ENCODE measurements at regions not wholly inside any gene's neighbourhood (a gene's known extent, or its start where the extent isn't known, plus 50 kb on each side); places are given as distances from the start of the nearest gene placed in this dataset.

- H3K27ac Mint-ChIP-seq (ENCODE audit: unreplicated experiment), result no peak overlapping the region
- H3K4me1 Mint-ChIP-seq (ENCODE audit: low read depth, unreplicated experiment), result peaks cover 45% of the 10 kb centered on the region
- peaks cover 4% of the 10 kb centered on the region for H3K36me3 Mint-ChIP-seq (ENCODE audit: insufficient read depth, unreplicated experiment)
- no peak for DNase-seq
- BruUV-seq (replicated peaks), result no TSS peak
- peaks cover 3% of the 10 kb centered on the region for H3K9me3 Mint-ChIP-seq (ENCODE audit: low read depth, unreplicated experiment)
- no peaks in the 10 kb centered on the region for H3K27me3 Mint-ChIP-seq (ENCODE audit: unreplicated experiment)
- CTCF ChIA-PET, result no interaction called here
- intact Hi-C loops (cut with micrococcal nuclease; ENCODE audit: unreplicated experiment), result loop anchor here (2.0 kb wide), 1 partner anchor 45 kb away; no protein-coding TSS in a partner anchor
- TF ChIP-seq, protein P1, sequence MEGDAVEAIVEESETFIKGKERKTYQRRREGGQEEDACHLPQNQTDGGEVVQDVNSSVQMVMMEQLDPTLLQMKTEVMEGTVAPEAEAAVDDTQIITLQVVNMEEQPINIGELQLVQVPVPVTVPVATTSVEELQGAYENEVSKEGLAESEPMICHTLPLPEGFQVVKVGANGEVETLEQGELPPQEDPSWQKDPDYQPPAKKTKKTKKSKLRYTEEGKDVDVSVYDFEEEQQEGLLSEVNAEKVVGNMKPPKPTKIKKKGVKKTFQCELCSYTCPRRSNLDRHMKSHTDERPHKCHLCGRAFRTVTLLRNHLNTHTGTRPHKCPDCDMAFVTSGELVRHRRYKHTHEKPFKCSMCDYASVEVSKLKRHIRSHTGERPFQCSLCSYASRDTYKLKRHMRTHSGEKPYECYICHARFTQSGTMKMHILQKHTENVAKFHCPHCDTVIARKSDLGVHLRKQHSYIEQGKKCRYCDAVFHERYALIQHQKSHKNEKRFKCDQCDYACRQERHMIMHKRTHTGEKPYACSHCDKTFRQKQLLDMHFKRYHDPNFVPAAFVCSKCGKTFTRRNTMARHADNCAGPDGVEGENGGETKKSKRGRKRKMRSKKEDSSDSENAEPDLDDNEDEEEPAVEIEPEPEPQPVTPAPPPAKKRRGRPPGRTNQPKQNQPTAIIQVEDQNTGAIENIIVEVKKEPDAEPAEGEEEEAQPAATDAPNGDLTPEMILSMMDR (IDR thresholded peaks at IDR 0.05; ENCODE audit: unreplicated experiment), result no peak
- H3K4me3 Mint-ChIP-seq (ENCODE audit: low read depth, unreplicated experiment), result no peak overlapping the region
Measured at GRCh38 chr14:34053666-34054065, 102.8 kb upstream of the EGLN3 start.

DNA sequence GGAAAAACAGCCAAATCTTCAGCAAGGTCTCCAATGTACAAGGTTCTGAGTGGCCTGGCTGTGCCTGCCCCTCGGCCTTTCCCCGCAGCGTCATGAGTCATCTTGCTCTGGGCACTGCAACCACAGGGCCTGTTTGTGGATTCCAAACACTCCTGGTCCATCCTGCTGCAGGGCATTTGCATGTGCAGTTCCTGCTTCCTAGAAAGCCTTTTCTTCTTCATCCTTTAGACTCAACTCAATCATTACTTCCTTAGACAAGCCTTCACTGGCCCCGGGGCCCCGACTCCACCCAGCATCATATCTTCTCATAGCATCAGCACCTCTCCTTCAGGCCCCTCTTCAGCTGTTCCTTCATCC lies 101.8 kb upstream of the EGLN3 start:
- no TSS peak for BruUV-seq (replicated peaks)
- DNase-seq, result peak; percentile 76
- Mint-ChIP-seq H3K4me1 (ENCODE audit: low read depth, unreplicated experiment) (peaks cover 45% of the 10 kb centered on the region), H3K36me3 (ENCODE audit: insufficient read depth, unreplicated experiment) (peaks cover 4% of the 10 kb centered on the region), H3K9me3 (ENCODE audit: low read depth, unreplicated experiment) (peaks cover 3% of the 10 kb centered on the region), H3K27ac (ENCODE audit: unreplicated experiment) (peak overlapping the region; percentile 60), H3K4me3 (ENCODE audit: low read depth, unreplicated experiment) (peak overlapping the region; percentile 19), H3K27me3 (ENCODE audit: unreplicated experiment) (no peaks in the 10 kb centered on the region)
- TF ChIP-seq, protein P1 (IDR thresholded peaks at IDR 0.05; ENCODE audit: unreplicated experiment), result no peak
- intact Hi-C loops (cut with micrococcal nuclease; ENCODE audit: unreplicated experiment), result loop anchor here (2.0 kb wide), 1 partner anchor 46 kb away; no protein-coding TSS in a partner anchor
- CTCF ChIA-PET, result interaction anchor here (0.5 to 1.2 kb wide), 5 partner anchors 9 to 203 kb away, joined by 3 to 10 read pairs (median 6); no protein-coding TSS in a partner anchor

GRCh38 chr14:34051966-34052657 lies 101.2 kb upstream of the EGLN3 start:
- H3K36me3 Mint-ChIP-seq (ENCODE audit: insufficient read depth, unreplicated experiment), result peaks cover 4% of the 10 kb centered on the region
- intact Hi-C loops (cut with micrococcal nuclease; ENCODE audit: unreplicated experiment), result loop anchor here (2.0 kb wide), 1 partner anchor 47 kb away; no protein-coding TSS in a partner anchor
- TF ChIP-seq, protein P1 (IDR thresholded peaks at IDR 0.05; ENCODE audit: unreplicated experiment), result no peak
- peak overlapping the region; percentile 19 for H3K4me3 Mint-ChIP-seq (ENCODE audit: low read depth, unreplicated experiment)
- CTCF ChIA-PET, result interaction anchor here (0.5 to 1.2 kb wide), 5 partner anchors 8 to 203 kb away, joined by 3 to 10 read pairs (median 6); no protein-coding TSS in a partner anchor
- no peaks in the 10 kb centered on the region for H3K27me3 Mint-ChIP-seq (ENCODE audit: unreplicated experiment)
- peaks cover 3% of the 10 kb centered on the region for H3K9me3 Mint-ChIP-seq (ENCODE audit: low read depth, unreplicated experiment)
- peak overlapping the region; percentile 60 for H3K27ac Mint-ChIP-seq (ENCODE audit: unreplicated experiment)
- DNase-seq, result peak; percentile 67
- BruUV-seq (replicated peaks), result TSS peak; percentile 34
- H3K4me1 Mint-ChIP-seq (ENCODE audit: low read depth, unreplicated experiment), result peaks cover 45% of the 10 kb centered on the region

- TF ChIP-seq, protein P1 (IDR thresholded peaks at IDR 0.05; ENCODE audit: unreplicated experiment), result no peak
- Mint-ChIP-seq H3K4me1 (ENCODE audit: low read depth, unreplicated experiment) (peaks cover 45% of the 10 kb centered on the region), H3K9me3 (ENCODE audit: low read depth, unreplicated experiment) (peaks cover 3% of the 10 kb centered on the region), H3K4me3 (ENCODE audit: low read depth, unreplicated experiment) (no peak overlapping the region), H3K36me3 (ENCODE audit: insufficient read depth, unreplicated experiment) (peaks cover 4% of the 10 kb centered on the region), H3K27me3 (ENCODE audit: unreplicated experiment) (no peaks in the 10 kb centered on the region), H3K27ac (ENCODE audit: unreplicated experiment) (no peak overlapping the region)
- intact Hi-C loops (cut with micrococcal nuclease; ENCODE audit: unreplicated experiment), result no loop called here
- CTCF ChIA-PET, result no interaction called here
- no TSS peak for BruUV-seq (replicated peaks)
- DNase-seq, result no peak
Measured at GRCh38 chr14:34050606-34051005, 99.7 kb upstream of the EGLN3 start.

Measured in Calu3 (cell line).